Left lung (tissue), 4 donors: ENCODE measurements at regions not wholly inside any gene's neighbourhood (a gene's known extent, or its start where the extent isn't known, plus 50 kb on each side); places are given as distances from the start of the nearest gene placed in this dataset.

Experiments
- ATAC-seq: fragments of 200-7000 bp; cut with Tn5 transposase; one replicate; pipeline ENCODE4 v1.9.1; 2020; ENCODE audit warnings: moderate library complexity
- DNase-seq, 4 donors: peaks; one replicate each; pipeline ENCODE4 v3.0.0-alpha.2; 2013 to 2020
- H3K27ac ChIP-seq, 2 donors: fragments of 200-600 bp; sonication (generic) in 1 of 2; one replicate each; pipeline versions ENCODE4 v1.5.0 to v1.8.0; 2020 to 2021
- H3K27me3 ChIP-seq, 2 donors: fragments of 200-600 bp; sonication (generic) in 1 of 2; one replicate each; pipeline versions ENCODE4 v1.5.0 to v1.8.0; 2020 to 2021
- H3K36me3 ChIP-seq, 2 donors: fragments of 200-600 bp; sonication (generic) in 1 of 2; one replicate each; pipeline versions ENCODE4 v1.5.0 to v1.8.0; 2020 to 2021
- H3K4me1 ChIP-seq, 2 donors: fragments of 200-600 bp; one replicate each; pipeline ENCODE4 v1.8.0; 2021
- H3K4me3 ChIP-seq, 2 donors: fragments of 200-600 bp; sonication (generic) in 1 of 2; one replicate each; pipeline versions ENCODE4 v1.5.0 to v1.8.0; 2020 to 2021; ENCODE audit warnings: mild to moderate bottlenecking in 1 of 2
- H3K9me3 ChIP-seq, 2 donors: fragments of 200-600 bp; sonication (generic) in 1 of 2; one replicate each; pipeline versions ENCODE4 v1.5.0 to v1.8.0; 2020 to 2021
- intact Hi-C, 2 donors: fragments of 100-400 bp; cut with DNase I; formaldehyde crosslinking; loops; one replicate each; pipeline versions ENCODE4 v1.11.2 to v1.14.2; 2022
- TF ChIP-seq, protein P1 (sequence below), 2 donors: fragments of 200-600 bp; sonication (generic) in 1 of 2; IDR thresholded peaks; one replicate each; pipeline versions ENCODE4 v1.5.0 to v1.8.0; 2021; ENCODE audit warnings: antibody characterized with exemption in 2 of 2
- donor health status: DM: no; HTN: yes; CAD: no.
- donor health status: DM: no; HTN: no; CAD: no.

DNA sequence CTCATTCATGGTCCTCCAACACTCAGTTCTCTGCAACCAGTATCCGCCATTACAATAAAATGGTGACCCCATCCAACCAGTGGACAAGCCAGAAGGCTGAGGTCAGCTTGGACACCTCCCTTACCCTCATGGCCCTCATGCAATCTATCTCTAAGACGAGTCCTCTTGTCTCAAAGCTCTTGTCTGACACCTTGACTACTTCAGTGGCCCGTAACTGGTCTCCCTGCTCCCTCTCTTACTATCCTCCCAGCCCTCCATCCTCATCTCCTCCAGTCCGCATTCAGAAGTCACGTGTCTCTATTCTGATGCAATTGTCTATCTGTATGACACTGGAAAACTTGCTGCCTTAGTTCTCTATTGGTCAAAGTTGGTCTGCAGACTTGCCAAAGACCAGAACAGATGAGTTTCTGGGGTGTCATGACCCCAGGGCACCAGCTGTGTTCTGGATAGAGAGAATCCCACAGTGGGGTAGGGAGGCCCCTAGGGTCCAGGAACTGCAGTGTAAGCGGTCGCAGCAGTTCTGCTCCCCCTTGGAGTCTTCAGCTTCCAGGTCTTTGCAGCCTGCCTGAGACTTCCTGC is 59.6 kb upstream of the RNF24 start:
- H3K27me3 ChIP-seq = no peaks in the 10 kb centered on the region
- no peak overlapping the region for H3K4me3 ChIP-seq
- no peaks in the 10 kb centered on the region for H3K36me3 ChIP-seq
- peaks cover 0 to 36% of the 10 kb centered on the region in 2 donors for H3K4me1 ChIP-seq
- H3K9me3 ChIP-seq = no peaks in the 10 kb centered on the region
- TF ChIP-seq, protein P1, sequence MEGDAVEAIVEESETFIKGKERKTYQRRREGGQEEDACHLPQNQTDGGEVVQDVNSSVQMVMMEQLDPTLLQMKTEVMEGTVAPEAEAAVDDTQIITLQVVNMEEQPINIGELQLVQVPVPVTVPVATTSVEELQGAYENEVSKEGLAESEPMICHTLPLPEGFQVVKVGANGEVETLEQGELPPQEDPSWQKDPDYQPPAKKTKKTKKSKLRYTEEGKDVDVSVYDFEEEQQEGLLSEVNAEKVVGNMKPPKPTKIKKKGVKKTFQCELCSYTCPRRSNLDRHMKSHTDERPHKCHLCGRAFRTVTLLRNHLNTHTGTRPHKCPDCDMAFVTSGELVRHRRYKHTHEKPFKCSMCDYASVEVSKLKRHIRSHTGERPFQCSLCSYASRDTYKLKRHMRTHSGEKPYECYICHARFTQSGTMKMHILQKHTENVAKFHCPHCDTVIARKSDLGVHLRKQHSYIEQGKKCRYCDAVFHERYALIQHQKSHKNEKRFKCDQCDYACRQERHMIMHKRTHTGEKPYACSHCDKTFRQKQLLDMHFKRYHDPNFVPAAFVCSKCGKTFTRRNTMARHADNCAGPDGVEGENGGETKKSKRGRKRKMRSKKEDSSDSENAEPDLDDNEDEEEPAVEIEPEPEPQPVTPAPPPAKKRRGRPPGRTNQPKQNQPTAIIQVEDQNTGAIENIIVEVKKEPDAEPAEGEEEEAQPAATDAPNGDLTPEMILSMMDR (IDR thresholded peaks at IDR 0.05) = no peak
- intact Hi-C loops = no loop called here
- ATAC-seq = no peak
- peak overlapping the region in 1 of 2 donors; percentile 72 for H3K27ac ChIP-seq
- DNase-seq = no peak

GRCh38 chr20:4073852-4074741 is 58.7 kb upstream of the RNF24 start:
- Histone ChIP-seq H3K36me3 (no peaks in the 10 kb centered on the region), H3K27me3 (no peaks in the 10 kb centered on the region), H3K4me3 (no peak overlapping the region), H3K9me3 (no peaks in the 10 kb centered on the region), H3K27ac (peak overlapping the region in 1 of 2 donors; percentile 72), H3K4me1 (peaks cover 0 to 38% of the 10 kb centered on the region in 2 donors)
- intact Hi-C loops = no loop called here
- ATAC-seq = no peak
- TF ChIP-seq, protein P1 (IDR thresholded peaks at IDR 0.05) = no peak
- no peak for DNase-seq

DNA sequence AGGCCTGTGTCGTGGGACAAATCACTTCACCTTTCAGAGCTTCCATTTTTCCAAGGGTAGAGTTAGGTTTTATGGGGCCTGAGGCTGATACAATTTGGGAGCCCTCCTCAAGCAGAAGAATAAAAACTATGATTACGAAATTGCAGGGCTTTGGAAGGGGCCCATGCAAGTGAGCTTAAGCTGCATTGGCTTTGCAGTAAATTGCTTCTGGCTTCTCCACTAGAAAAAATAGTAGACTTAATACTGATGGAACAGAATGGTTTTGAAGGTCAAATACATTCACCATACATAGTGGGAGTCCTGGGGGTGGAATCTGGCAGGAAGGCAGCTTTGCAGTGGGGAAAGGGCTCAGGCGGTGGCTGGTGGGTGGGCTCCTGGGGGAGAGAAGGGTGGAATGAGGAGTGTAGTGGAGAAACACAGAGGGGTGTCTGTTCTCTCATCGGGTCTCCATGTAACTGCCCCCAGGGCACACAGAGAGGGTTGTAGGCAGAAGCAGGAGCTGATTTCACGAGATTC is 55.9 kb upstream of the RNF24 start:
- H3K27me3 ChIP-seq = no peaks in the 10 kb centered on the region
- H3K4me1 ChIP-seq = peaks cover 0 to 59% of the 10 kb centered on the region in 2 donors
- H3K36me3 ChIP-seq = no peaks in the 10 kb centered on the region
- H3K9me3 ChIP-seq = no peaks in the 10 kb centered on the region
- ATAC-seq (no peak), DNase-seq (no peak)
- TF ChIP-seq, protein P1 (IDR thresholded peaks at IDR 0.05) = no peak
- intact Hi-C loops = no loop called here
- H3K4me3 ChIP-seq = no peak overlapping the region
- no peak overlapping the region for H3K27ac ChIP-seq

GRCh38 chr20:4070323-4071177 is 55.2 kb upstream of the RNF24 start:
- intact Hi-C loops = no loop called here
- peaks cover under 1 to 59% of the 10 kb centered on the region in 2 donors for H3K4me1 ChIP-seq
- DNase-seq (no peak), ATAC-seq (no peak)
- TF ChIP-seq, protein P1 (IDR thresholded peaks at IDR 0.05) = no peak
- no peak overlapping the region for H3K4me3 ChIP-seq
- H3K9me3 ChIP-seq = no peaks in the 10 kb centered on the region
- H3K36me3 ChIP-seq = no peaks in the 10 kb centered on the region
- H3K27me3 ChIP-seq = no peaks in the 10 kb centered on the region
- no peak overlapping the region for H3K27ac ChIP-seq
